GM23248 (cell line): ENCODE measurements at regions not wholly inside any gene's neighbourhood (a gene's known extent, or its start where the extent isn't known, plus 50 kb on each side); places are given as distances from the start of the nearest gene placed in this dataset.

Source experiments
- DNase-seq: peaks from one replicate; pipeline ENCODE4 v3.0.0-alpha.2; 2015
- H2AFZ ChIP-seq: fragments of 200-600 bp; sonication (generic); 2 replicates; pipeline ENCODE4 v1.6.1; 2016; ENCODE audit warnings: antibody characterized with exemption
- H3F3A ChIP-seq: fragments of 200-600 bp; sonication (generic); 2 replicates; pipeline ENCODE4 v1.6.1; 2016; ENCODE audit warnings: mild to moderate bottlenecking, antibody characterized with exemption, mixed run types; ENCODE audit not compliant: insufficient read depth
- H3K27ac ChIP-seq: fragments of 200-600 bp; sonication (generic); 2 replicates; pipeline ENCODE4 v1.5.1; 2016; ENCODE audit warnings: mild to moderate bottlenecking
- H3K27me3 ChIP-seq: fragments of 200-600 bp; sonication (generic); replicated peaks from 2 replicates; pipeline ENCODE4 v1.6.1; 2016; ENCODE audit warnings: mild to moderate bottlenecking; ENCODE audit not compliant: insufficient read depth
- H3K36me3 ChIP-seq: fragments of 200-600 bp; sonication (generic); 2 replicates; pipeline ENCODE4 v1.6.1; 2016; ENCODE audit warnings: low read depth, mild to moderate bottlenecking
- H3K4me1 ChIP-seq: fragments of 200-600 bp; sonication (generic); 2 replicates; pipeline ENCODE4 v1.6.1; 2016; ENCODE audit warnings: mild to moderate bottlenecking; ENCODE audit not compliant: insufficient read depth
- H3K4me2 ChIP-seq: fragments of 200-600 bp; sonication (generic); one replicate; pipeline ENCODE4 v1.6.1; 2016; ENCODE audit warnings: mild to moderate bottlenecking; ENCODE audit not compliant: unreplicated experiment
- H3K4me3 ChIP-seq: fragments of 200-600 bp; sonication (generic); 2 replicates; pipeline ENCODE4 v1.5.1; 2016; ENCODE audit warnings: mild to moderate bottlenecking
- H3K79me2 ChIP-seq: fragments of 200-600 bp; sonication (generic); 2 replicates; pipeline ENCODE4 v1.6.1; 2016; ENCODE audit warnings: mild to moderate bottlenecking; ENCODE audit not compliant: insufficient read depth
- H3K9ac ChIP-seq: fragments of 200-600 bp; sonication (generic); 2 replicates; pipeline ENCODE4 v1.6.1; 2016; ENCODE audit warnings: mild to moderate bottlenecking
- H3K9me2 ChIP-seq: fragments of 200-600 bp; sonication (generic); 2 replicates; pipeline ENCODE4 v1.6.1; 2016; ENCODE audit warnings: mixed run types, mild to moderate bottlenecking, moderate library complexity; ENCODE audit not compliant: insufficient read depth
- H3K9me3 ChIP-seq: fragments of 200-600 bp; sonication (generic); one replicate; pipeline ENCODE4 v1.6.1; 2017; ENCODE audit warnings: low read depth
- H4K20me1 ChIP-seq: fragments of 200-600 bp; sonication (generic); 2 replicates; pipeline ENCODE4 v1.6.0; 2016; ENCODE audit not compliant: insufficient read depth
- EZH2 ChIP-seq: fragments of 200-600 bp; sonication (generic); IDR thresholded peaks from 2 replicates; pipeline ENCODE4 v1.6.1; 2018; ENCODE audit warnings: antibody characterized with exemption, mild to moderate bottlenecking; ENCODE audit not compliant: insufficient read depth, poor library complexity, severe bottlenecking
- EZH2phosphoT487 ChIP-seq: fragments of 200-600 bp; sonication (generic); IDR thresholded peaks from 2 replicates; pipeline ENCODE4 v1.6.1; 2018; ENCODE audit warnings: antibody characterized with exemption, moderate library complexity, mild to moderate bottlenecking, low read depth; ENCODE audit not compliant: insufficient read depth
- WGBS, 2 experiments: methylation state at CpG; one replicate each; pipeline ENCODE4 v1.1.6; 2015 to 2017; ENCODE audit warnings: low lambda C conversion rate in 2 of 2, low coverage in 1 of 2; ENCODE audit errors: missing lambda C conversion rate in 2 of 2; 5-methylcytosine and 5-hydroxymethylcytosine counted together
- in situ Hi-C: fragments of 300-500 bp; cut with MboI; formaldehyde crosslinking; loops from 2 replicates; pipeline ENCODE4 v1.15.0; 2020

DNA sequence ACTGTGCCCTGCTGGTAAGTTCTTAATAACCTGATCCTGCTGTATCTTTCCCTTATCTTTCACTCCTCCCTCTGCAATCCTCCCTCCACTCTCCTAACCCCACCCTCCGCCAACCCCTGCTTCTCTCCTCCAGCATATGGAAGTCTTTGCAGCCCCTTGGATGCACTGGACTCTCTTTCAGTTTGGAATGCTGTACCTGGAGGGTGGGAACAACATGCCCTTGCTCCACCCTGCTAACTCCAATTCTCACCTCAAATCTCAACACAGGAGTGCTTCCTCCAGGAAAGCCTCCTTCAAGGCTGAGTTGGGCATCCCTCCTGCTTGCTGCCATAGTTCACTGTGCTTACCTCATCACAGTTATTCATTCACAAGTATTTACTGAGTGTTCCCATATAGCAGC, 52.8 kb upstream of the LDLRAD3 start:
- no peaks in the 10 kb centered on the region for H3K4me1 ChIP-seq
- DNase-seq: no peak
- peaks cover 22% of the 10 kb centered on the region for H3K27me3 ChIP-seq
- H4K20me1 ChIP-seq: no peaks in the 10 kb centered on the region
- H3K9me3 ChIP-seq: no peaks in the 10 kb centered on the region
- in situ Hi-C loops: no loop called here
- TF ChIP-seq EZH2phosphoT487 (no peak), EZH2 (no peak)
- no peak overlapping the region for H3K27ac ChIP-seq
- no peaks in the 10 kb centered on the region for H3K36me3 ChIP-seq
- H3K4me3 ChIP-seq: no peak overlapping the region
- no peaks in the 10 kb centered on the region for H3K79me2 ChIP-seq
- no peak overlapping the region for H2AFZ ChIP-seq
- no peaks in the 10 kb centered on the region for H3F3A ChIP-seq
- WGBS, 2 experiments: 36 to 42% methylated on average over 1 of the region's 1 CpG
- H3K4me2 ChIP-seq: no peak overlapping the region
- H3K9ac ChIP-seq: no peak overlapping the region
- 0 out of 2 replicates have a peak, but pooled peaks cover 2% of the 10 kb centered on the region for H3K9me2 ChIP-seq

DNA sequence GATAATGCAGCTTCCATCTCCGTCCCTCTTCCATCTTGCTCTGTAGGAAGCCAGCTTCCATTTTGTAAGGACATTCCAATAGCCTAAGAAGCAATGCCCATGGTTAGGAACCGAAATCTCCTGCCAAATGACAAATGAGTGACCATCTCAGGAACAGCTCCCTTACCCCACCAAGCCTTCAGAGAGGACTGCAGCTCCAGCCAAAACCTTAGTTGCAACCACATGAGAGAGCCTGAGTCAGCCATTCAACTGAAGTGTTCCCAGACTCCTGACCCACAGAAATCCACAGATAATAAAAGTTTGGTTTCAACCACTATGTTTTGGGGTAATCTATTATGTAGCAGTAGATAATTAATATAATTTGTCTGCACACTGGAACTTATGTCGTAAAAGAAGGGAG, 51.7 kb upstream of the LDLRAD3 start:
- TF ChIP-seq EZH2 (no peak), EZH2phosphoT487 (no peak)
- Histone ChIP-seq H3K9ac (no peak overlapping the region), H4K20me1 (no peaks in the 10 kb centered on the region), H3K4me3 (no peak overlapping the region), H3F3A (no peaks in the 10 kb centered on the region), H3K79me2 (no peaks in the 10 kb centered on the region), H3K4me1 (no peaks in the 10 kb centered on the region), H3K27me3 (peaks cover 13% of the 10 kb centered on the region), H3K4me2 (no peak overlapping the region), H3K9me3 (no peaks in the 10 kb centered on the region), H3K36me3 (no peaks in the 10 kb centered on the region), H2AFZ (no peak overlapping the region), H3K9me2 (0 out of 2 replicates have a peak, but pooled peaks cover 2% of the 10 kb centered on the region), H3K27ac (no peak overlapping the region)
- peak; percentile 1 for DNase-seq
- 57 to 61% methylated on average over 3 of the region's 3 CpGs for WGBS, 2 experiments
- in situ Hi-C loops: no loop called here

DNA sequence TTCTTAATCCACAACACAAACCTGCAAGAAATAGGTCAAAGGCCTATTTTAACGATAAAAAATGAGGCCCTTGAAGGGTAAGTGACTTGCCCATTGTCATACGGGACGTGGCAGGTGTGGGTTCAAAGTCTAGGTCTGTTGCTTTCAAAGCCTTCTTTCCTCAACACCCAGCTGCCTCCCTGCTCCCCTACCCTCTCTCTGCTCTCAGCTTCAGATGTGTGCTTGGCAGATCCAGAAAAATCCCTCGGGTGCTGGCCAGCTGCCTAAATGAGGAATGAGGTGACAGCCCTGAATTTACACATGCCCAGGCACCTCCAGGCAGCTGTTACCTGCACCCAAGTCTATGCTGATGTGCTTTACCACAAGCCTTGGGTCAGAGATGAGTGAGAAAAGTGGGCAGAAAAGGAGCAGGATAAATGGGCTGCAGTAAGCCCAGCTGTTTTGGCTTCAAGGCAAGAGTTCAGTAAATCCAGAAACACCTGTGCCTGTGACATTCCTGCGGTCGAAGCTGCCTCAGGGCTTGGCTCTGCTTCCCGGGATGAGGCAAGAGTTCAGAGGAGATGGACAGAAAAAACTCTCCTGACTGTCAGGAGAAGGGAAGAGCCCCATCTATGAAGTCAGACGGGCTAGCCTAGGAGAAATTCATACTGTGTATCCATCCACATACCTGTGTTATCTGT, 49.9 kb upstream of the LDLRAD3 start:
- H3K9me2 ChIP-seq: 0 out of 2 replicates have a peak, but pooled peaks cover 2% of the 10 kb centered on the region
- in situ Hi-C loops: no loop called here
- H2AFZ ChIP-seq: no peak overlapping the region
- no peak overlapping the region for H3K4me2 ChIP-seq
- no peak overlapping the region for H3K27ac ChIP-seq
- no peak overlapping the region for H3K4me3 ChIP-seq
- H3K27me3 ChIP-seq: peaks cover 8% of the 10 kb centered on the region
- no peaks in the 10 kb centered on the region for H3K9me3 ChIP-seq
- no peaks in the 10 kb centered on the region for H3K79me2 ChIP-seq
- no peaks in the 10 kb centered on the region for H4K20me1 ChIP-seq
- H3K9ac ChIP-seq: no peak overlapping the region
- TF ChIP-seq EZH2phosphoT487 (no peak), EZH2 (no peak)
- H3K36me3 ChIP-seq: no peaks in the 10 kb centered on the region
- DNase-seq: no peak
- H3F3A ChIP-seq: no peaks in the 10 kb centered on the region
- WGBS, 2 experiments: 24% methylated on average over 8 of the region's 8 CpGs
- no peaks in the 10 kb centered on the region for H3K4me1 ChIP-seq
